ENCODE measurements at regions not wholly inside any gene's neighbourhood (a gene's known extent, or its start where the extent isn't known, plus 50 kb on each side); places are given as distances from the start of the nearest gene placed in this dataset.
"Not testable (repeated sequence)": the region's sequence is repeated elsewhere in the genome, so short reads cannot be mapped to it uniquely, and the experiment has no call there.

- DNase-seq (ENCODE audit: low spot score) = no peak
Observed at GRCh38 chr18:37844209-37844970, 278.8 kb upstream of the CELF4 start.

DNA sequence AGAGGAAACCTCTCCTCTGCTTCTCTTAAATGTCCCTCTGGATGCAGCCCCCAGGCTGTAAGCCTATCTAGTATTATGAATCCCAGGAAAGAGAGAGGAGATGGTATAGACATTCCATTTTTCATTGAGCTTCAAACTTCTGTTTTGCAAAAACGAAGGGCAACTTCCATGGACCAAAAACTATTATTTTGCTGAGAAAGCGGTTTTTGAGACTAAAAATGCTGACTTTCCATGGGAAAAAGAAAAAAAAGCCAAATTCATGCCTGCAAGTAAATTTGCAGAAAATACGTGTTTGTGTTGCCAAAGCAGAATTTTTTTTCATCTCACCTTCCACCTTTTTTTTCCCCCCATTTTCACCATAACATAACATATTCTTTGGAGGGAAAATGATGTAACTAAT lies 272.5 kb upstream of the CELF4 start:
- no peak for DNase-seq (ENCODE audit: low spot score)

DNA sequence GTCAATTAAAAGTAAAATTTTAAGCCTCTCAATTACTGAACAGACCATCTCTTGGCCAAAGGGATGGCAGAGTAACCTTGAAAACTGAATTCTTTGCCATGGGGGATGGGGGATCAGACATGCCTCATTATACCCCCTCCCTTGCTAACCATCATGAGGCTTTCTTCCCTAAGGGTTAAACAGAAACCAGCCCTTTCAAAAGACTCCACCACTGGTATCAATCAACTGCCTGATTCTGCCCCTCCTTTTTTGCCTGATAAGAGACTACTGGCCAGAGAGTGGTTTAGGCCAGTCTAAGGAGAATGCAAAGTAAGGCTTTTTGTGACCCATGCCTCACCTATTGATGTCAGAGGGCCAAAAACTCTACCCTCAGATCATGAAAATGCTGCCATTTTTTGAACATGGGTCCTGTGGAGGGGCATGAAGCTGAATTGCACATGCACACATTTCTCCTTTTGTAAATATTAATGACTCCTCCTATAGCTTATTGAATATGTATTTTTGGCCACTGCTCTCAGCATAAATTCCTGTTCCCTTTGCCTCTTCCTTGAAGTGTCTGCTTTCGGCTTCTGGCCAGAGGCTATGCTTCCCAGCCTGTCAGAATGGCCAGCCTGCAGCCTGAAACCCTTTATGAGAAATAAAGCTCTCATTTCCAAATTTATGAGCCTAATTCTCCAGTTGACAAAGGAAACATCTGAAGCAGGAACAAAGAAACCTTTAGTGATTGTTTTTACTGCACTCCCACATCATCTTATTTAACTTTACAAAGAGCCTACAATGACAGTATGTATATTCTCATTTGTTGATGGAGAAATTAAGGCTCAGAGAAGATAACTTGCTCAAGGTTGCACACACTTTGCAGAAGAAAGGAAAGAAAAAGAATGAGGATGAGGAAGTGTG lies 270.7 kb upstream of the CELF4 start:
- DNase-seq (ENCODE audit: low spot score) = no peak

GRCh38 chr18:37832010-37832695 lies 266.6 kb upstream of the CELF4 start:
- not testable (repeated sequence) for DNase-seq (ENCODE audit: low spot score)

- DNase-seq (ENCODE audit: low spot score) = no peak
Observed at GRCh38 chr18:37812961-37813360, 247.4 kb upstream of the CELF4 start.

GRCh38 chr18:37805773-37806404 lies 240.3 kb upstream of the CELF4 start:
- DNase-seq (ENCODE audit: low spot score) = no peak

DNA sequence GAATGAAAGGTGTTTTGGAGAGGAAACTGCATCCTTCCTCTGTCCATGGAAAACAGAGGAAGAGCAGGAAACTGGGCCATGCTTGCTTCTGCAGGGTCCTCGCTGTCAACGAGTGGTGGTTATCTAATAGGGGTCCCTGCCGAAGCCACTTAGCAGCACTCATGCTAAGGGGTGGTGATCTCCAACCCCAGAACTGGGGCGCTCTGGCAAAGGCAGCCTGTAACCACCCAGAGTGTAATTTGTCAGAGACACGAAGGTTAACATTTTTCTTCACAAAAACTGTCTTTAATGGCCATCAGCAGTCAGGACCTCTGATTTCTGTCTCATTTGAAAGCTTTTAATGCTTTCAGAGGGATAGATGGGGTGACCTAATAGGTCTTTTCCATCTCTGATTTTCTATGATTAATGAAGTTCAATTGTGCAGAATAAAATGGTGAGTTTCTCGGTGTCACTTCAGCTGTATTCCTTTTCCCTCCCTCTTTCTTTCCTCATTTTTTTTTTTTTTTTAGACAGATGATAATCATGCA lies 231.3 kb upstream of the CELF4 start:
- DNase-seq (ENCODE audit: low spot score) = no peak

DNA sequence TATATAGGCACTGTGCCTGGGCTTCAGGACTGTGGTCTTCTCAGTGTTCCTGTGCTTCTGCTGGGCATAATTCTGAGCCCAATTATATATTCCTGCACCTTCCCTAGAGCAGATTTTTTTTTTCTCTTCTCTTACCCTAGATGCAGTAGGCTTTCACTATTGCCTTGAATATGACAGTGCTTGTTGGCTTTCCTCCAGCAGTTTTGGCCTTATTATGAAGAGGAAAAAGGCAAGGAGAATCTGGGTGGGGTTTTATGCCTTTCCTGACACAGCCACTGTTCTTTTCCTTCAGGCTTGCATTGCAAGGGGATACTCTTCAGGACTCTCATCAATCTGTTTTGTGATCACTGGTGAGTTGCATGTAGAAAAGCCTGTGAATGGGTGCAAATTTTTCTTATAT lies 221.9 kb upstream of the CELF4 start:
- DNase-seq (ENCODE audit: low spot score) = no peak

DNA sequence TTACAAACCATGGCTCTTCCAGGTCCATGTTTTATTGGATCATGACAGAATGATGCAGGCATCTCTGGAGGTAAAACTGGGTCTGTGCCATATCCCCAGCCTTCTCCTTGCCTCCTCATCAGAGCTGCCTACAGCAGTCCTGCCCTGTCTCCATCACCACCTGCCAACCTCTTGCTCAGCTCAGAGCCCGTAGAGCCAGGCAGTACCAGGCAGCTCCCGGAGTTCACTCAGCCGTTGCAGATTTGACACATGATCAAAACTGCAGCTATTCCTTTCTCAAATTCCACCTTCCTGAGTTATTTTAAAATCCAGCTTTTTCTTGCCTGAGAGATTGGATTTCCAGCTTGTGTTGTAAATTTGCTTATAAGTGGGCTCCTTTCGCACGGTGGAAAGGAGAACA lies 218.2 kb upstream of the CELF4 start:
- no peak for DNase-seq (ENCODE audit: low spot score)

GRCh38 chr18:37779220-37779619 lies 213.6 kb upstream of the CELF4 start:
- DNase-seq (ENCODE audit: low spot score) = no peak

DNA sequence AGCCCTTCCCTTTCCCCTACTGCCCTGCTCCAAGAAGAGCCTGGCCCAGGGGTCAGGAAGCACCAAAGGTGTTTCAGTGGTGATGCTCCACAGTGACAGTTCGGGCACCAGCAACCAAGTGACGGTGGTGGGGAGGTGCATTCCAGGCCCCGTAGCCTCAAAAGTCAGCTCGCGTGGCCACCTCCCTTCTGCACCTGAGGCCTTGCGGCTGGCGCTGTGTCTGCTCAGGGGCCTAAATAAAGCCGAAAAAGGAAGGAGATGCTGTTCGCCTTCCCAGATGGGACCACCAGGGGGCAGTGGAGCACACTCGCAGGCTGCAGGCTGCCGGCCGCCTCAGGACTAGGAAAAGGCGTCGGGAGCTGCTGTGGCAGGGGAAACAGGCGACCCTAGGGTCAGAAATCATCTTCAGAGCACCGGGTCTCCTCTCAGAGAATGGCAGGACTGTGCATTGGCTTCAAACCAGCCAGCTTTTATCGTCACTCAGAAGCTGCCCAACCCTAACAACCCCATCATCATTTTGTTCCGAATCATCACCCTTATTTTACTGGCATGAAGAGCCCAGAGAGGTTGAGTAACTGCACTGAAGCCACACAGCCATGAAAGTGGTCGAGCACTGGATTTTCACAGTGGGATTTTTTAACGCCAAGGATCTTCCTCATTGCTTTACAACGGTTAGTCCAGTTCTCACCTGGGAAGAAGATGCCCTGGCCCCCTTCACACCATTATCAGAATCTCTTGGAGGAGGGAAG lies 213.0 kb upstream of the CELF4 start:
- peak; percentile 12 for DNase-seq (ENCODE audit: low spot score)

GRCh38 chr18:37769826-37770225 lies 204.2 kb upstream of the CELF4 start:
- no peak for DNase-seq (ENCODE audit: low spot score)

GRCh38 chr18:37764541-37765288 lies 199.1 kb upstream of the CELF4 start:
- no peak for DNase-seq (ENCODE audit: low spot score)

GRCh38 chr18:37762076-37762621 lies 196.6 kb upstream of the CELF4 start:
- DNase-seq (ENCODE audit: low spot score) = no peak

- no peak for DNase-seq (ENCODE audit: low spot score)
Observed at GRCh38 chr18:37754141-37754540, 188.5 kb upstream of the CELF4 start.

GRCh38 chr18:37742436-37742835 lies 176.8 kb upstream of the CELF4 start:
- no peak for DNase-seq (ENCODE audit: low spot score)

GRCh38 chr18:37741032-37741623 lies 175.5 kb upstream of the CELF4 start:
- no peak for DNase-seq (ENCODE audit: low spot score)

GRCh38 chr18:37734406-37734805 lies 168.8 kb upstream of the CELF4 start:
- no peak for DNase-seq (ENCODE audit: low spot score)

- no peak for DNase-seq (ENCODE audit: low spot score)
Observed at GRCh38 chr18:37729716-37730115, 164.1 kb upstream of the CELF4 start.

DNA sequence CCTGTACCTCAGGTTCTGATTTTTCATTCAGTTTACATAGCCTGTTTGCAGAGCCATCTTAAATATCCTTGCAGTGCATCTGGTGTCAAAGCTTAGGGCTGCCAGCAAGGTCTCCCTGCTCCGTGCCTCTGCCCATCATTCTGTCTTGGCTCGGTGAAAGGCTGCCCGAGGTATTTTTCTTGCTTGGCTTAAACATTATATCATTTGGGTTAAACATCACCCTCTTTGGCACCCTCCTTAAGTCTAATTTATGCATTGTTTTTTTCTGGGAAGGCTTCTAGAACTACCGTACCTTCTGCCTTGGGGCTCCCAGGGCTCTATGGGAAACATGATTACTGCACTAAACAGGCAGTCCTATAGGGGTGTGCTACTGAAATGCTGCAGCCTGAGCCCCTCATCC lies 158.6 kb upstream of the CELF4 start:
- DNase-seq (ENCODE audit: low spot score) = no peak
